ENCODE measurements at regions not wholly inside any gene's neighbourhood (a gene's known extent, or its start where the extent isn't known, plus 50 kb on each side); places are given as distances from the start of the nearest gene placed in this dataset.

DNA sequence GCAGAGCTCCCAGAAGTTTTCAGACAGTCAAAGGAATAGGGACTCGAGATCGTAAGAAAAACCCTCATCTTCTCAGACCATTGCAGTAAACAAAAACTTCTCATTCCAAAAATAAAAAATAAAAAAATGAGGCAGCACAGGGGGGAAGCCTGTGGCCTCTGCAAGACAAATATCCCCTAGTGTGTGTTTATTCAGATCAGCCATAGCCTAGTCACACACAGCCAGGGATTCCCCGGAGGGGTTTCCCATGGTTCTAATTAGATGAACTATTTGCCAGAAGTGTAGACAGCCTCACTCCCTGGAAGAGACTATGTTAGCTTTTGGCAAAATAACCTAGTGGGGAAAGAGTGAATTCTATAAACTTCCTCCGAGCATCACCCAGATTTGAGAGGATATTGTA is 122.9 kb upstream of the KLF7 start:
- Histone ChIP-seq H3K27ac (ENCODE audit: low read depth in 1 of 2, low read length in 2 of 2) (no peak overlapping the region), H3K27me3 (ENCODE audit: control insufficient read depth in 1 of 2, insufficient read depth in 2 of 2, low read length in 1 of 2) (peaks cover 0 to 2% of the 10 kb centered on the region in 2 donors), H3K9me3 (ENCODE audit: control insufficient read depth, low read length) (no peaks in the 10 kb centered on the region), H3K36me3 (ENCODE audit: control insufficient read depth in 1 of 2, insufficient read depth in 2 of 2, low read length in 1 of 2) (no peaks in the 10 kb centered on the region), H3K4me3 (ENCODE audit: low read length in 2 of 2) (no peak overlapping the region), H3K4me1 (ENCODE audit: control insufficient read depth in 1 of 2, insufficient read depth in 2 of 2, low read length in 2 of 2) (no peaks in the 10 kb centered on the region)
- DNase-seq (no peak), ATAC-seq (ENCODE audit: low FRiP score) (no peak)
- intact Hi-C loops (cut with DNase I) = no loop called here
- WGBS, 2 donors = 52 to 55% methylated on average over 4 of the region's 4 CpGs

DNA sequence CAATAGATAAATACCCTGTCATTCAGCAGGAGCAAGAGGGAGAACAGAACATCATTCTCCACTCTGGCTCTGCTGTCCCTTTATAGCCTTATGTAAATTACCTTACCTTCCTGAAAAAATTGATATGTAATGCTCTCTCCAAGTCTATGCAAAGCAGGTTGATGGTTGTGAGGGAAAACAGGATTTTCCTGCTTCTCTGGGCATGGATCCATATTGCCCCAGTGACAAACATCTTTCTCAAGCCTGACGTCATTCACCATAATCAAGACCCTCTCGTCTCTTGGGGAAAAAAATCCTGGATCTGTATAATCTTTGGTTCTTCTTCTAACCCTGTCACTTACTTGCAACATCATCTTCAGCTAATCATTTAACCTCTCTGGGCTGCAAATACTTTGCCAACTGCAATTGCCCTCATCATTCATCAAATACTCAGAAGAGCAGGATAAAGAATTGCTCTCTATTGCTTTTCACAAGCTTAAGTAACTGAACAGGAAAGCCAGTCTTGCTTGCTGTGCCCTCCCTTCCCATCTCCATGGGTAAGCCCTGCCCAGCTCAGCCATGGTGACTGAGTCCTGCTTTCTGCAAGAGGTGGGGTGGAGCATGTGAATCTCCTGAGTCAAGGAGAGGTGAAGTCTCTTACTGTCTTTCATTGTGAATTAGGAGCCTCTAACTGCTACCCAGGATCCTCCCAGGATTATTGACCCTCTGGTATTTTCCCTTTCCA is 123.7 kb upstream of the KLF7 start:
- Histone ChIP-seq H3K36me3 (ENCODE audit: control insufficient read depth in 1 of 2, insufficient read depth in 2 of 2, low read length in 1 of 2) (no peaks in the 10 kb centered on the region), H3K4me1 (ENCODE audit: control insufficient read depth in 1 of 2, insufficient read depth in 2 of 2, low read length in 2 of 2) (no peaks in the 10 kb centered on the region), H3K27me3 (ENCODE audit: control insufficient read depth in 1 of 2, insufficient read depth in 2 of 2, low read length in 1 of 2) (peaks cover 0 to 2% of the 10 kb centered on the region in 2 donors), H3K27ac (ENCODE audit: low read depth in 1 of 2, low read length in 2 of 2) (no peak overlapping the region), H3K4me3 (ENCODE audit: low read length in 2 of 2) (no peak overlapping the region), H3K9me3 (ENCODE audit: control insufficient read depth, low read length) (no peaks in the 10 kb centered on the region)
- DNase-seq (no peak), ATAC-seq (ENCODE audit: low FRiP score) (no peak)
- 26 to 33% methylated on average over 2 of the region's 2 CpGs for WGBS, 2 donors
- intact Hi-C loops (cut with DNase I) = no loop called here

DNA sequence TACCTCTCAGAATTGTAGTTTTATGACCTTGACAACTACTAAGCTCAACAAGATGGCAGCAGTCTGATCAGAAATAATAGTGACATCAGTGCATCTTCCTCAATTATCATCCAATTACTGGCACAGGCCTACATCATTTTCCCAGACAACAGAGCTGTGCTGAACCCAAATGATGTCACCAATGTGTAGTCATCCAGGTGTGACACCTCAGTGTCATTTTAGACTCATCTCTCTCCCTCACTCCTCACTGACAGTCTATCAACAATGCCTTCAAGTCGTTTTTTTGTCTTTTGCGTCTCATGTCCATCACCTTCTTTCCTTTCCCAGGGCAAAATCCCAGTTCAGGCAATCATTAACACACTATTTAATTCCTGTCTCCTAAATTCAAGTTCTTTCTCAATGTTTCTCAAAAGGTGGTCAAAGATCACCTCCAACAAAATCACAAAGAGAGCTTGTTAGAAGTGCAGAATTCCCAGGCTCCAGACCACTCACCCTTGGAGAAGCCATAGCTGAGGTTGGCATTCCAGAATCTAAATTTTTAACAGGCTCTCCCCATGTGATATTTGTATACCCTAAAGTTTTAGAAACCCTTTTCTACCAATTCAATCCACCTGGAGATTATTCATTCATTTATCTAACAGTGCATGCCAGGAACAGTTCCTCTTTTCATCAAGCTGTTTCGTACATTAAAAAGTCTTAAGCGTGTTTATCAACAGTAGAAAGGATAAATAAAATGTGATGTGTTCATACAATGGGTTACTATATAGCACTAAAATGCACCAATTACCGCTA is 125.3 kb upstream of the KLF7 start:
- ATAC-seq (ENCODE audit: low FRiP score) (no peak), DNase-seq (no peak)
- WGBS, 2 donors = 88 to 92% methylated on average over 5 of the region's 5 CpGs
- Histone ChIP-seq H3K4me1 (ENCODE audit: control insufficient read depth in 1 of 2, insufficient read depth in 2 of 2, low read length in 2 of 2) (no peaks in the 10 kb centered on the region), H3K36me3 (ENCODE audit: control insufficient read depth in 1 of 2, insufficient read depth in 2 of 2, low read length in 1 of 2) (no peaks in the 10 kb centered on the region), H3K27me3 (ENCODE audit: control insufficient read depth in 1 of 2, insufficient read depth in 2 of 2, low read length in 1 of 2) (no peaks in the 10 kb centered on the region), H3K4me3 (ENCODE audit: low read length in 2 of 2) (no peak overlapping the region), H3K27ac (ENCODE audit: low read depth in 1 of 2, low read length in 2 of 2) (no peak overlapping the region), H3K9me3 (ENCODE audit: control insufficient read depth, low read length) (no peaks in the 10 kb centered on the region)
- intact Hi-C loops (cut with DNase I) = no loop called here

DNA sequence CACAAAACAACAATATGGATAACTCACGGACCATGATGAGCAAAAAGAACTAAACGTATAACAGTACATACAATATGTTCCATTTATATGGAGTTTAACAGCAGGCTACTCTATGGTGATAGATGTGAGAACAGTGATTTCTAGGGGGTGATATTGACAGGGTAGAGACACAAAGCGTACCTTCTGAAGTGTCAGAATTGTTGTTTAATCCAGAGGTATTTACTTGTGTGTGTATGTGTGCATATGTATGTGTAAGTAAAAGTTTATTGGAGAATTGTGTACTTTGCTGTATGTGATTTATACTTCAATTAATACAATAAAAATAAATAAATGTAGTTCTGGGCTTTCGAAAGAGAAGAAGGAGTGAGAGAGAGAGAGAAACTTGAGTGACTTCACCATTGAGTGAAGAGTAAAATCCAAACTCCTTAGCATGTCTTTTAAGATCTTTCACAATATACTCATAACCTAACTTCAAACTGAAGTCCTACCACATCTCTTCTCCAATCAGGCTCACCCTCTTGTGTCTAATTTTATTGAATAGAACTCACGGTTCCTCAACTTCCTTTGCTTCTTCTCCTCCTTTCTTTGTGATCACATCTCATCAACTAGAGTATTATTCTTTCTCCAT is 126.0 kb upstream of the KLF7 start:
- intact Hi-C loops (cut with DNase I) = no loop called here
- WGBS, 2 donors = 87 to 93% methylated on average over 5 of the region's 5 CpGs
- H3K27ac ChIP-seq (ENCODE audit: low read depth in 1 of 2, low read length in 2 of 2) = no peak overlapping the region
- H3K4me3 ChIP-seq (ENCODE audit: low read length in 2 of 2) = no peak overlapping the region
- H3K4me1 ChIP-seq (ENCODE audit: control insufficient read depth in 1 of 2, insufficient read depth in 2 of 2, low read length in 2 of 2) = no peaks in the 10 kb centered on the region
- no peak for ATAC-seq (ENCODE audit: low FRiP score)
- no peaks in the 10 kb centered on the region for H3K27me3 ChIP-seq (ENCODE audit: control insufficient read depth in 1 of 2, insufficient read depth in 2 of 2, low read length in 1 of 2)
- no peaks in the 10 kb centered on the region for H3K36me3 ChIP-seq (ENCODE audit: control insufficient read depth in 1 of 2, insufficient read depth in 2 of 2, low read length in 1 of 2)
- H3K9me3 ChIP-seq (ENCODE audit: control insufficient read depth, low read length) = no peaks in the 10 kb centered on the region
- DNase-seq = no peak

DNA sequence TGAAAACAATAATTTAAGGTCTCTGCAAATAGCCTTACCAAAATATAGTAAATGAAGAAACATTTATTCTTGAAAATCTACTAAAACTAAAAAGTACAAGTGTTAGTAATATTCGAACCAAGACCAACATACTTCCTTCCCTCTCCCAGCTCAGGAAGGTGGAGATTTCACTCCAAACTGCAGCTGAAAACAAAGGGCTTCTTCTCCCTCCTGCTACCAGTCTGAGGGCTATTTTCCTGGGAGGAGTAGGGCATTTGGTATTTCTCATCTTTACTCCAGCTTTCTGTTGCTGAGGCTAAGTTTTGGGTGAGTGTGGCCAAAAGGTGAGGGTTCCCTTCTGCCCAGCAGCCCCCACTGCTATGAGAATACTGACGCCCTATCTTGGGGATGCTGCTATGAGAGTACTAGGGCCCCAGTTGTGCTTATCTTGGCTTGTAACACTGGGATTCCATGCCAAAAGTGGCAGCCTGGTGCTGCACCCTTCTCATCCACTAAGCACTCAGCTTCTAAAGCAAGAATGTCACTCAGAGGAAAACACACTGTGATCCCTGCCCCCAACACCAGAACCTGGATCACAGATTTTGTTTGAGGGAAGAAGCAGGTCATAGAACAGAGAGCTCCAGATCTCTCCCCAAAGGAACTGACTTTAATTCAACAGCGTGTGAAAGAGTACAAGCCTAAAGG is 130.7 kb upstream of the KLF7 start:
- intact Hi-C loops (cut with DNase I) = no loop called here
- Histone ChIP-seq H3K27me3 (ENCODE audit: control insufficient read depth in 1 of 2, insufficient read depth in 2 of 2, low read length in 1 of 2) (no peaks in the 10 kb centered on the region), H3K36me3 (ENCODE audit: control insufficient read depth in 1 of 2, insufficient read depth in 2 of 2, low read length in 1 of 2) (no peaks in the 10 kb centered on the region), H3K4me3 (ENCODE audit: low read length in 2 of 2) (no peak overlapping the region), H3K9me3 (ENCODE audit: control insufficient read depth, low read length) (no peaks in the 10 kb centered on the region), H3K27ac (ENCODE audit: low read depth in 1 of 2, low read length in 2 of 2) (no peak overlapping the region), H3K4me1 (ENCODE audit: control insufficient read depth in 1 of 2, insufficient read depth in 2 of 2, low read length in 2 of 2) (no peaks in the 10 kb centered on the region)
- ATAC-seq (ENCODE audit: low FRiP score) = no peak
- DNase-seq = no peak
- 40 to 45% methylated on average over 3 of the region's 3 CpGs for WGBS, 2 donors

DNA sequence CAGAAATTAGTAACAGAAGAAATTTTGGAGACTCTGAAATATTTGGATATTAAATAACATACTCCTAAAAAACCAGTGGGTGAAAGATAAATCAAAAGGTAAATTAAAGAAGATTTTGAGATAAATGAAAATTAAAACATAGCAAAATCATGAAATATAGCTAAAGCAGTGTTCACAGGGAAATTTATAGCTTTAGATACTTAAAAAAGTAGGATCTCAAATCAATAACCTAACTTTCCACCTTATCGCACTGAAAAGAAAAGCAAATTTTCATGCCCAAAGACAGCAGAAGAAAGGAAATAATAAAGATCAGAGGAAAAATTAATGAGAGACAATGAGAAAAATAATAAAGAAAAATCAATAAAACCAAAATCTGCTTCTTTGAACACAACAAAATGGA is 135.1 kb upstream of the KLF7 start:
- WGBS, 2 donors = 94 to 97% methylated on average over 1 of the region's 1 CpG
- no peak for DNase-seq
- Histone ChIP-seq H3K4me1 (ENCODE audit: control insufficient read depth in 1 of 2, insufficient read depth in 2 of 2, low read length in 2 of 2) (no peaks in the 10 kb centered on the region), H3K27ac (ENCODE audit: low read depth in 1 of 2, low read length in 2 of 2) (no peak overlapping the region), H3K4me3 (ENCODE audit: low read length in 2 of 2) (no peak overlapping the region), H3K27me3 (ENCODE audit: control insufficient read depth in 1 of 2, insufficient read depth in 2 of 2, low read length in 1 of 2) (no peaks in the 10 kb centered on the region), H3K36me3 (ENCODE audit: control insufficient read depth in 1 of 2, insufficient read depth in 2 of 2, low read length in 1 of 2) (no peaks in the 10 kb centered on the region), H3K9me3 (ENCODE audit: control insufficient read depth, low read length) (no peaks in the 10 kb centered on the region)
- ATAC-seq (ENCODE audit: low FRiP score) = no peak
- intact Hi-C loops (cut with DNase I) = no loop called here

DNA sequence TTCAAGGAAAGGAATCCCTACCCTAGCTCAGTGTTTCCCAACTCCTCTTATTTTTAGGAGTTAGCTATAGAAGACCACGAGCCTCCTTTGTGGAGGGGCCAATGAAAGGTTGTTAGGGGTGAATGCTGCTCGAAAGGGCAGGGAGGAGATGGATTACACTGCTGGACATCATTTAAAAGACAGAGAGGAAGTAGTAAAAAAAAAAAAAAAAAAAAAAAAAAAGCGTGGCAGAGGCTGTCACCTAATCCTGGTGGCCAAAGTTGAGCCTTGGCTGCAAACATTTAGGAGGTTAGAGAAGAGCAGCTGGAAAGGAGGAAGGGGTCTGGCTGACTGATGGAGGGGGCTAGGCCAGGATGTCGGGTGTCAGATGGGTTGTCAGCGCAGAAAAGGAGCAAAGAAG is 139.0 kb upstream of the KLF7 start:
- H3K36me3 ChIP-seq (ENCODE audit: control insufficient read depth in 1 of 2, insufficient read depth in 2 of 2, low read length in 1 of 2) = no peaks in the 10 kb centered on the region
- no peaks in the 10 kb centered on the region for H3K9me3 ChIP-seq (ENCODE audit: control insufficient read depth, low read length)
- H3K4me3 ChIP-seq (ENCODE audit: low read length in 2 of 2) = no peak overlapping the region
- no peaks in the 10 kb centered on the region for H3K4me1 ChIP-seq (ENCODE audit: control insufficient read depth in 1 of 2, insufficient read depth in 2 of 2, low read length in 2 of 2)
- DNase-seq (no peak), ATAC-seq (ENCODE audit: low FRiP score) (no peak)
- intact Hi-C loops (cut with DNase I) = no loop called here
- no peaks in the 10 kb centered on the region for H3K27me3 ChIP-seq (ENCODE audit: control insufficient read depth in 1 of 2, insufficient read depth in 2 of 2, low read length in 1 of 2)
- H3K27ac ChIP-seq (ENCODE audit: low read depth in 1 of 2, low read length in 2 of 2) = no peak overlapping the region
- 51 to 68% methylated on average over 5 of the region's 5 CpGs for WGBS, 2 donors

DNA sequence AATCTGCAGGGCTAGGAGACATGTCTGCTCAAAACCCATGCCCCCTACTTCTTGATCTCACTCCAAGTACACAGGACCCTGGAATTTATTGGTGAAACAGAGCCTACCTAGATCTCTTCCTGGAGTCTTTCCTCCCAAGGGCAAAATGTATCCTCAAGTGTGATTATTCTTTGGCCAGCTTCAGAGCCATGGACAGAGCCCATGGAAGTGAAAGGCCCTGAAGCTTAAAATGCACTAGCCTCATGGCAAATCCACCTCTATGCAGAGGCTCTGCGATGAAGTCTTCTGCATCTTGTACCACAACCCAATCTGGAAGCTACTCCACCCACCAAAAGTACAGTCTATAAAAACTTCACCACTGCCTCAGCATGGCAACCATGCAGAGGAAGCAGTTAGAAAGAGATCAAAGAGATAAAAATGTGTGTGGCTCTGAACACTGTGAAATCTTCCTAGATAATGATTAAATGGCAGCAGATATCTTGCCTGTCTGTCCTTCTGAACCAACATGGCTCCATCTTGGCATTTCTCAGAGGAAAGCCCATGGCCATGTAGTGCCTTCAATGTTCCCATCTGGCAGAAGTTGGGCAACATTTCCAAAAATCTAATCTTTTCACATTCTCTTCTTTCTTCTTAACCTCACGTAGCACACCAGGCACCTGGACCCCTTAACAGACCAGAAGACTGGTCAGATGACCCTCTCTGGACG is 142.9 kb upstream of the KLF7 start:
- intact Hi-C loops (cut with DNase I) = no loop called here
- DNase-seq = no peak
- Histone ChIP-seq H3K27me3 (ENCODE audit: control insufficient read depth in 1 of 2, insufficient read depth in 2 of 2, low read length in 1 of 2) (no peaks in the 10 kb centered on the region), H3K36me3 (ENCODE audit: control insufficient read depth in 1 of 2, insufficient read depth in 2 of 2, low read length in 1 of 2) (no peaks in the 10 kb centered on the region), H3K27ac (ENCODE audit: low read depth in 1 of 2, low read length in 2 of 2) (no peak overlapping the region), H3K4me3 (ENCODE audit: low read length in 2 of 2) (no peak overlapping the region), H3K4me1 (ENCODE audit: control insufficient read depth in 1 of 2, insufficient read depth in 2 of 2, low read length in 2 of 2) (no peaks in the 10 kb centered on the region), H3K9me3 (ENCODE audit: control insufficient read depth, low read length) (no peaks in the 10 kb centered on the region)
- ATAC-seq (ENCODE audit: low FRiP score) = no peak
- WGBS, 2 donors = 85 to 90% methylated on average over 3 of the region's 3 CpGs
